GM12864 (cell line): ENCODE measurements at regions not wholly inside any gene's neighbourhood (a gene's known extent, or its start where the extent isn't known, plus 50 kb on each side); places are given as distances from the start of the nearest gene placed in this dataset.
"Not testable (repeated sequence)": the region's sequence is repeated elsewhere in the genome, so short reads cannot be mapped to it uniquely, and the experiment has no call there.

Experiments used
- DNase-seq: peaks from one replicate; pipeline ENCODE4 v3.0.0-alpha.2; 2011; ENCODE audit warnings: low read depth
- H3K4me3 ChIP-seq: 2 replicates; pipeline ENCODE4 v1.5.1; 2011; ENCODE audit warnings: mild to moderate bottlenecking, low read depth, low read length, control low read depth
- TF ChIP-seq, protein P1 (sequence below): IDR thresholded peaks from 2 replicates; pipeline ENCODE4 v1.5.1; 2011; ENCODE audit warnings: low read depth, mild to moderate bottlenecking, moderate library complexity, low read length, control low read depth, inconsistent platforms; ENCODE audit errors: missing control alignments

DNA sequence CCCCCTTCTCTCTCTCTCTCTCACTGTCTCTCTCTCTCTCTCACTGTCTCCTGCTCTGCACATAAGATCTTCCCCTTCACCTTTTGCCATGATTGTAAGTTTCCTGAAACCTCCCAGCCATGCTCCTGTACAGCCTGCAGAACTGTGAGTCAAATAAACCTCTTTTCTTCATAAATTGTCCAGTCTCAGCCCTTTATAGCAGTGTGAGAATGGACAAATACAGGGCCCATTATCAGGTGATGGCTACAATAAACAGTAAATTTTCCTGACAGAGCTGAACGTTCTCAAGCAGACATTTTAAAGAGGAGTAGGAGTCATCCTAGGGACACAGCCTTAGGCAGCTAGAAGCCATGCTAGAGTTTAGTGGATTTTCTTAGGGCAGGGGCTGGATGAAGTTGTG lies 1679.7 kb upstream of the B3GALT2 start:
- TF ChIP-seq, protein P1, sequence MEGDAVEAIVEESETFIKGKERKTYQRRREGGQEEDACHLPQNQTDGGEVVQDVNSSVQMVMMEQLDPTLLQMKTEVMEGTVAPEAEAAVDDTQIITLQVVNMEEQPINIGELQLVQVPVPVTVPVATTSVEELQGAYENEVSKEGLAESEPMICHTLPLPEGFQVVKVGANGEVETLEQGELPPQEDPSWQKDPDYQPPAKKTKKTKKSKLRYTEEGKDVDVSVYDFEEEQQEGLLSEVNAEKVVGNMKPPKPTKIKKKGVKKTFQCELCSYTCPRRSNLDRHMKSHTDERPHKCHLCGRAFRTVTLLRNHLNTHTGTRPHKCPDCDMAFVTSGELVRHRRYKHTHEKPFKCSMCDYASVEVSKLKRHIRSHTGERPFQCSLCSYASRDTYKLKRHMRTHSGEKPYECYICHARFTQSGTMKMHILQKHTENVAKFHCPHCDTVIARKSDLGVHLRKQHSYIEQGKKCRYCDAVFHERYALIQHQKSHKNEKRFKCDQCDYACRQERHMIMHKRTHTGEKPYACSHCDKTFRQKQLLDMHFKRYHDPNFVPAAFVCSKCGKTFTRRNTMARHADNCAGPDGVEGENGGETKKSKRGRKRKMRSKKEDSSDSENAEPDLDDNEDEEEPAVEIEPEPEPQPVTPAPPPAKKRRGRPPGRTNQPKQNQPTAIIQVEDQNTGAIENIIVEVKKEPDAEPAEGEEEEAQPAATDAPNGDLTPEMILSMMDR = no peak
- DNase-seq = no peak
- no peak overlapping the region for H3K4me3 ChIP-seq

DNA sequence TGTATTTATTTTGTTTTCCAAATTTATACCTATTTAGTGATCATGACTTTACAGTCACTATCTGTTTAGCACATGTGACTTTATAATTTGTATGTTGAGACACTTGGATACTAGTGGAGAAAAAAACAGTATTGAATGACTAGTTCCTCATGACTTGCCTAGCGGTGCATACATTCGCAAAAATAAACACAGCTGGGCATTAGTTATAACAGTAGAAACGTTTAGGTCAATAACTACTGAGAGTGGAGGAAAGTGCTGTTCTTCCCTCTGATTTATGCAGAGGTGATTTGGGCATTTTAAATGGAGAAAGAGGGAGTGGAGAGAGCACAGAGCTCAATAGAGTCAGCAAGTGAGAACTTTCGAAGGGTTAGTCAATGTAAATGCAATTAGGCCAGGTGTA lies 1679.0 kb upstream of the B3GALT2 start:
- no peak for DNase-seq
- no peak overlapping the region for H3K4me3 ChIP-seq
- TF ChIP-seq, protein P1 = no peak

DNA sequence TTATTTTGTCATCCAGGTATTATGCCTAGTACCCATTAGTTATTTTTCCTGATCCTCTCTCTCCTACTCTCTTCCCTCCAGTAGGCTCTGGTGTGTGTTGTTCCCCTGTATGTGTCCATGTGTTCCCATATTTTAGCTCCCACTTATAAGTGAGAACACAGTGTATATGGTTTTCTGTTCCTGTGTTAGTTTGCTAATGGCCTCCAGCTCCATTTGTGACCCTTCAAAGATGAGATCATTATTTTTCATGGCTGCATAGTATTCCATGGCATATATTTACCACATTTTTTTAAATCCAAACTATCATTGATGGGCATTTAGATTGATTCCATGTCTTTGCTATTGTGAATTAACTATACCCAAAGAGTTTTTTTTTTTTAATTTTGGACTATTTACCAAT lies 1675.7 kb upstream of the B3GALT2 start:
- DNase-seq = no peak
- no peak overlapping the region for H3K4me3 ChIP-seq
- TF ChIP-seq, protein P1 = no peak

DNA sequence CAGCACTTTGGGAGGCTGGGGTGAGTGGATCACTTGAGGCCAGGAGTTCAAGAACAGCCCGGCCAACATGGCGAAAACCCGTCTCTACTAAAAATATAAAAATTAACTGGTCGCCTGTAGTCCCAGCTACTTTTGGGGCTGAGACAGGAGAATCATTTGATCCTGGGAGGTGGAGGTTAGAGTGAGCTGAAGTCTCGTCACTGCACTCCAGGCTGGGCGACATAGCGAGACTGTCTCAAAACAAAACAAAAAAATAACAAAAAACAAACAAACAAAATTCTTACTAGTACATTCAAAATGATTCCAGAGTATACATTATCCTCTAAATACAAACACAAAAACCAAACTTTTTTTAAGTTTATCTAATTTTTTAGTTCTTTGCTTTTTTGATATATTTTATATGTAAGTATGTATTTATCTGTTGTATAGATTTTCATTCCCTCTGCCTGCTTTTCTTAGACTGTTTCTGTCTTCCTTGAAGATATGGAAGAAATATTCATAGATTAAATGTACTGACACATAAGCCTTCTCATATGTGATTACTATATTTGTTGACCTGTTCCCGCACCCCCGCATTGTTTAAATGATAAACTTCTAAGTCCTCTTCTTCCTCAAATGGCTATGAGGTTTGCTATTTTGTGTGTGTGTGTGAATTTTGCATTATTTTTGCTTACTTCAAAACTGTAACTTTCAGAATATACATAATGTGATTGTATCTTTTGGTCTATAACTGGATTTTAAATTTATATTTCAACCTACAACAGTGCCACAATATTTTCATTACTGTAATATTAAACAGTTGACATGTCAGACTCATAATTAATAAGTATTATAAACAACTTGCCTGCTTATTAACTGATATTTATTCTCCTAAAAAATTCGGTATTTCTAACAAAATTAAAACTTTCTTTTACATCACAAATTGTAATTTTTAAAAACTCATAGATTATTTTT lies 1674.1 kb upstream of the B3GALT2 start:
- H3K4me3 ChIP-seq = no peak overlapping the region
- DNase-seq = no peak
- TF ChIP-seq, protein P1 = no peak

DNA sequence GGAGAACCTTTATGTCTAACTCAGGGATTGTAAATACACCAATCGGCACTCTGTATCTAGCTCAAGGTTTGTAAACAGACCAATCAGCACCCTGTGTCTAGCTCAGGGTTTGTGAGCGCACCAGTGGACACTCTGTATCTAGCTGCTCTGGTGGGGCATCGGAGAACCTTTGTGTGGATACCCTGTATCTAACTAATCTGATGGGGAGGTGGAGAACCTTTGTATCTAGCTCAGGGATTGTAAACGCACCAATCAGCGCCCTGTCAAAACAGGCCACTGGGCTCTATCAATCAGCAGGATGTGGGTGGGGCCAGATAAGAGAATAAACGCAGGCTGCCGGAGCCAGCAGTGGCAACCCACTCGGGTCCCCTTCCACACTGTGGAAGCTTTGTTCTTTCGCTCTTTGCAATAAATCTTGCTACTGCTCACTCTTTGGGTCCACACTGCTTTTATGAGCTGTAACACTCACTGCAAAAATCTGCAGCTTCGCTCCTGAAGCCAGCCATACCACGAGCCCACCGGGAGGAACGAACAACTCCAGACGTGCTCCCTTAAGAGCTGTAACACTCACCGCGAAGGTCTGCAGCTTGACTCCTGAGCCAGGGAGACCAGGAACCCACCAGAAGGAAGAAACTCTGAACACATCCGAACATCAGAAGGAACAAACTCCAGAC lies 1673.2 kb upstream of the B3GALT2 start:
- not testable (repeated sequence) for H3K4me3 ChIP-seq, DNase-seq

DNA sequence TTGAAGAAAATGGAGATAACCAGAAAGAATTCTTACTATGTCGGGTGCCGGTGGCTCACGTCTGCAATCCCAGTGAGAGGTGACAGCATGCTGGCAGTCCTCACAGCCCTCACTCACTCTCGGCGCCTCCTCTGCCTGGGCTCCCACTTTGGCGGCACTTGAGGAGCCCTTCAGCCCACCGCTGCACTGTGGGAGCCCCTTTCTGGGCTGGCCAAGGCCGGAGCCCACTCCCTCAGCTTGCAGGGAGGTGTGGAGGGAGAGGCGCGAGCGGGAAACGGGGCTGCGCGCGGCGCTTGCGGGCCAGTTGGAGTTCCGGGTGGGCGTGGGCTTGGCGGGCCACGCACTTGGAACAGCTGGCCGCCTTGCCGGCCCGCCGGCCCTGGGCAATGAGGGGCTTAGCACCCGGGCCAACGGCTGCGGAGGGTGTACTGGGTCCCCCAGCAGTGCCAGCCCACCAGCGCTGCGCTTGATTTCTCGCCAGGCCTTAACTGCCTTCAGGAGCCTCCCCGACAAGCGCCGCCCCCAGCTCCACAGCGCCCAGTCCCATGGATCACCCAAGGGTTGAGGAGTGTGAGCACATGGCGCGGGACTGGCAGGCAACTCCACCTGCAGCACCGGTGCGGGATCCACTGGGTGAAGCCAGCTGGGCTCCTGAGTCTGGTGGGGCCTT lies 1672.5 kb upstream of the B3GALT2 start:
- H3K4me3 ChIP-seq, DNase-seq: not testable (repeated sequence)

DNA sequence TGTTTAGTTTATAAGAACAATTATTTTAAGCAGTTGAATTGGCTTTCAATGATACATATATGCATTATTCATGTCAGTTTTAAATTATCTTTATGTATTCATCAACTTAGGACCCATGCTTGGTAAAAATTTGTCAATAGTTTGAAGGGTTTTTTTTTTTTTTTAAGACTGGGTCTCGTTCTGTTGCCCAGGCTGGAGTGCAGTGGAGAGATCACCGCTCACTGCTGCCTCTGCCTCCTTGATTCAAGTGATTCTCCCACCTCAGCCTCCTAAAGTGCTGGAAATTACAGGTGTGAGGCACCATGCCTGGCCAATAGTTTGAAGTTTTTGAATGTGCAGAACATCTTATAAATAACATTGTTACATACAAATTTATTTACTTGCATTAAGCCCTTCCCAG lies 1671.0 kb upstream of the B3GALT2 start:
- TF ChIP-seq, protein P1 = no peak
- no peak for DNase-seq
- H3K4me3 ChIP-seq = no peak overlapping the region
